Omental fat pad (tissue), 3 donors: ENCODE measurements at regions not wholly inside any gene's neighbourhood (a gene's known extent, or its start where the extent isn't known, plus 50 kb on each side); places are given as distances from the start of the nearest gene placed in this dataset.

Experiments used
- ATAC-seq: fragments of 150-250 bp; one replicate; pipeline ENCODE4 v1.9.1; 2016; ENCODE audit warnings: mild to moderate bottlenecking, moderate library complexity; ENCODE audit not compliant: low FRiP score
- DNase-seq: peaks from one replicate; pipeline ENCODE4 v3.0.0-alpha.2; 2019; ENCODE audit warnings: low spot score
- TF ChIP-seq, protein P1 (sequence below), 3 donors: fragments of 450-650 bp; IDR thresholded peaks; one replicate each; pipeline ENCODE4 v1.5.1; 2016 to 2017; ENCODE audit warnings: antibody characterized with exemption in 3 of 3, mild to moderate bottlenecking in 3 of 3, moderate library complexity in 2 of 3

GRCh38 chr13:68929075-68929745 lies 1178.4 kb upstream of the ATXN8OS start:
- DNase-seq: no peak
- no peak for ATAC-seq
- TF ChIP-seq, protein P1, sequence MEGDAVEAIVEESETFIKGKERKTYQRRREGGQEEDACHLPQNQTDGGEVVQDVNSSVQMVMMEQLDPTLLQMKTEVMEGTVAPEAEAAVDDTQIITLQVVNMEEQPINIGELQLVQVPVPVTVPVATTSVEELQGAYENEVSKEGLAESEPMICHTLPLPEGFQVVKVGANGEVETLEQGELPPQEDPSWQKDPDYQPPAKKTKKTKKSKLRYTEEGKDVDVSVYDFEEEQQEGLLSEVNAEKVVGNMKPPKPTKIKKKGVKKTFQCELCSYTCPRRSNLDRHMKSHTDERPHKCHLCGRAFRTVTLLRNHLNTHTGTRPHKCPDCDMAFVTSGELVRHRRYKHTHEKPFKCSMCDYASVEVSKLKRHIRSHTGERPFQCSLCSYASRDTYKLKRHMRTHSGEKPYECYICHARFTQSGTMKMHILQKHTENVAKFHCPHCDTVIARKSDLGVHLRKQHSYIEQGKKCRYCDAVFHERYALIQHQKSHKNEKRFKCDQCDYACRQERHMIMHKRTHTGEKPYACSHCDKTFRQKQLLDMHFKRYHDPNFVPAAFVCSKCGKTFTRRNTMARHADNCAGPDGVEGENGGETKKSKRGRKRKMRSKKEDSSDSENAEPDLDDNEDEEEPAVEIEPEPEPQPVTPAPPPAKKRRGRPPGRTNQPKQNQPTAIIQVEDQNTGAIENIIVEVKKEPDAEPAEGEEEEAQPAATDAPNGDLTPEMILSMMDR (IDR thresholded peaks at IDR 0.05): no peak

DNA sequence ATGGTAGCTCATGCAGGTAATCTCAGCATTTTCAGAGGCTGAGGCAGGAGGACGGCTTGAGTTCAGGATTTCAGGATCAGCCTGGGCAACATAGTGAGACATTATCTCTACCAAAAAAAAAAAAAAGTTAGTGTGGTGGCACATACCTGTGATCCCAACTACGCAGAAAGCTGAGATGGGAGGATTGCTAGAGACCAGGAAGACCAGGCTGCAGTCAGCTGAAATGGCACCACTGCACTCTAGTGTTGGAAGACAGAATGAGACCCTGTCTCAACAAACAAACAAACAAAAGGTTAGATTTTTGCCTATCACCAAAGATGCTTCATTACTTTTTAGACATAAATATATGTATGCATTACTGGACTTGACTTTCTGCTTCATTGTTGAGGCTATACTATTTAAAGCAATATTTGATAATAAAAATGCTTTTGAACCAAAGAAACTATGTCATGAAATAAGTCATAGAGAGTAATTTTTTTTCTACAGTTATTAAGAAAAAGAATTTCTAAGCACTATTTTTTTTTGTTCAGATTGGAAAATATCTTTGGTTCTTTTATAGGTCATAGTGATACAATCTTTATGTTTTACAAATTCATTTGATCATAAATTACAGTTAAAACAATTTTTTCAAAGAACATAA lies 1180.1 kb upstream of the ATXN8OS start:
- TF ChIP-seq, protein P1 (IDR thresholded peaks at IDR 0.05): no peak
- DNase-seq (no peak), ATAC-seq (no peak)

GRCh38 chr13:68923995-68924394 lies 1183.6 kb upstream of the ATXN8OS start:
- DNase-seq (no peak), ATAC-seq (no peak)
- TF ChIP-seq, protein P1 (IDR thresholded peaks at IDR 0.05): no peak

- ATAC-seq (no peak), DNase-seq (no peak)
- TF ChIP-seq, protein P1 (IDR thresholded peaks at IDR 0.05): no peak
Observed at GRCh38 chr13:68908879-68909278, 1198.7 kb upstream of the ATXN8OS start.

- TF ChIP-seq, protein P1 (IDR thresholded peaks at IDR 0.05): no peak
- DNase-seq (no peak), ATAC-seq (no peak)
Observed at GRCh38 chr13:68905186-68905585, 1202.4 kb upstream of the ATXN8OS start.

DNA sequence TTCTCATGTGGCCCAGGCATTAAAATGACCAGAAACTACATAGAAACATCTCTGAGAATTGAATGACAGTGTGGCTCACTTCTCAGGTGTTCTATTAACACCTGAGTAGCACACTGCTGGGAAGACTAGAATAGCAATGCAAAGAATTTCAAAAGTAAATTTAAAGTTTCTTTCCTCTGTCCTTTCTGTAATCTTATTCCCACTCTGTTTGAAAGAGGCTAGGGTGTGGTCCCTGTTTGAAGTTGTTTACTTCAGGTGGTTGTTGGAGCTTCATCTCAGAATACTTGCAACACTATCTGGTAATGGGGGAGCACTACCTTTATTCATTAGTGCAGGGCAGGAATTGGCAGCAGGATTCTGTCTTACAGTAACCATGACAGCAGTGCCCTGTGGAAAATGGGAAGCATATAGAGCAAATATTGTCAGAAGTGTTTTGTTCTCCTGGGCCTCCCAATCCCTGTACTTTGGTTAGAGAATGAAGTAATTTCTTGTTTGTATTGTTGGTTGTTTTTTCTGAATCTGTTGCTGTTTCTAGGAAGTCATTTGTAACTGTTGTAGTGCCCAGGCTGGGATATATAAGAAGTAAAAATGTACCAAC lies 1210.2 kb upstream of the ATXN8OS start:
- DNase-seq (no peak), ATAC-seq (no peak)
- TF ChIP-seq, protein P1 (IDR thresholded peaks at IDR 0.05): no peak
